ENCODE measurements at regions not wholly inside any gene's neighbourhood (a gene's known extent, or its start where the extent isn't known, plus 50 kb on each side); places are given as distances from the start of the nearest gene placed in this dataset.

DNA sequence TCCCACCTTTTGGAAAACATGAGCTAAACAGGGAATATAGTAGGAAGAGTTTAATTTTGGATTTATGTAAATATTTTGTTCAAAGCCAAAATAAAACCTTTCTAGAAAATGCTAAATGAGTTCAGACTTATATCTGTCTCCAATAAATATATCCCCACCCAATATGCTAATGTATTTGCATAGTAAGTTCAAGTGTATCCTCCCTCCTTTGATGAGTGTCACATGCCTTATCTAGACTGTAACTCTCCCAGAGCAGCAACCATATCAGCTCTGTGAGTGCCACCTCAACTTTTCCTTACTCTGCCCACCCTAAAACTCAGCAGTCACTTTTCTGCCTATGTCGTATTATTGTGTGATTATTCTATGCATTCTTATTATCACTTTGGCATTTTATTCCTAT, 516.1 kb upstream of the NR3C2 start:
- no peak overlapping the region for H3K9ac ChIP-seq (ENCODE audit: low read length)
- no peaks in the 10 kb centered on the region for H3K27me3 ChIP-seq (ENCODE audit: control insufficient read depth, insufficient read depth, low read length)
- no peak overlapping the region for H3K27ac ChIP-seq (ENCODE audit: low read depth, low read length)
- H3K4me1 ChIP-seq (ENCODE audit: control insufficient read depth, insufficient read depth, low read length), result no peaks in the 10 kb centered on the region
- H3K4me3 ChIP-seq (ENCODE audit: low read length), result no peak overlapping the region
- no peaks in the 10 kb centered on the region for H3K36me3 ChIP-seq (ENCODE audit: control insufficient read depth, insufficient read depth, low read length)

DNA sequence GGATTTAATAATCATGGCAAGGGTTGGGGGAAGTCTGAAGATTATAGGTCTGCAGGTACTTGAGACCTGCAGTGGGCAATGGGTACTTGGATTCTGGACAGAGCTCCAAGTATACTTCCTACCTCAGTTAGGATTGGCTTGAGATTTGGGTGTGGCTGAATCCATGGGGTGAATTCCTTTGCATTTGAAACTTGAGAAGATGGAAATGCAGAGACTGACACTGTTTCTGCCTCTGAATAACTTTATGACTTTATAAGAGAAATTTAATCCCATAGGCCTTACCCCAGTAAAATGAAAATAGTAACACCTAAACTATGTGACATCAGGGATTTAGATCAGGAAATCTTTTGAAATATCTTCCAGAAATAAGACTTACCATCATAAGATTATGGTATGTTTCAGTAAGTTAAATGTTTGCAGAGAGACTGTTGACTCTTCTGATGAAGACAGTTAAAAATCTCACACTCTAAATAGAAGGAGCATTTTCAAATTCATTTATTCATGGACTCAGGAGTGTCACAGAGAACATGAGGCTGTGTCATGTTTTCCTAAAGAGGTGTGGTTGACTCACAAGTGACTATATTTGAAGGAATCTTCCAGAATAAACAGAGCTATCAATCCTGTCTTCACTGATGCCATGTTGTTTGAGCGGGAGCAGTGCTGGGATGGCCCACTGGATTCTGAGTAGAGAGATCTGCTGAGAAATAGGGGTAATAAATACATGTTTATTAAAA, 513.5 kb upstream of the NR3C2 start:
- no peaks in the 10 kb centered on the region for H3K27me3 ChIP-seq (ENCODE audit: control insufficient read depth, insufficient read depth, low read length)
- no peak overlapping the region for H3K27ac ChIP-seq (ENCODE audit: low read depth, low read length)
- H3K4me3 ChIP-seq (ENCODE audit: low read length), result no peak overlapping the region
- no peak overlapping the region for H3K9ac ChIP-seq (ENCODE audit: low read length)
- H3K4me1 ChIP-seq (ENCODE audit: control insufficient read depth, insufficient read depth, low read length), result no peaks in the 10 kb centered on the region
- H3K36me3 ChIP-seq (ENCODE audit: control insufficient read depth, insufficient read depth, low read length), result no peaks in the 10 kb centered on the region

DNA sequence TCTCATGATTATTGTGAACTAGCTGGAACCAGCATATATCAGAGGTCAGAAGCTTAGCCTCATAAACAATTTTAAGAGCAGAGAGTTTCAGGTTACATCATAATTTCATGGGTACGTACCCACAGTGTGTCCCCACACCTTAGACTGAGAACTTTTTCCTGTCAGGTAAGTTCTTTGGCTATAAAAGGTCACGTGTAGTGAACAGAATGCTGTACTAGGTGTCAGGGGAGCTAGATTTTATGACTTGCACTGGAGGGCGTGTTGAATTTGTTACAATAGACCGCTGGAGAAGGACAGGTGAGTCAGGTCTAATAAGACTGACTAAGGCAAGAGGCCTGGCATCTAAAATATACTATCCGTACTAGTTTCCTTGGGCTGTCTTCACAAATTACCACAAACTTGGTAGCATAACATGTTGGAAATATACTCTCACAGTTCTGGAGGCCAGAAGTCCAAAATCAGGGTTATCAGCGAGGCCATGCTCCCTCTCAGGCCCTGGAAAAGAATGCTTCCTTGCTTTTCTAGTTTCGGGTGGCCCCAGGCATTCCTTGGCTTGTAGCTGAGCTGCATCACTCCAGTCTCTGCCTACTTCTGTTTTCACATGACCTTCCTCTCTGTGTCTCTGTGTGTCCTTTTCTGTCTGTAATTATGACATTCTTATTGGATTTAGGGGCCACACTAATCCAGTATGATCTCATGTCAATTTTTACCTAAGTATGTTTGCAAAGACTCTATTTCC, 512.0 kb upstream of the NR3C2 start:
- no peaks in the 10 kb centered on the region for H3K27me3 ChIP-seq (ENCODE audit: control insufficient read depth, insufficient read depth, low read length)
- no peak overlapping the region for H3K9ac ChIP-seq (ENCODE audit: low read length)
- H3K4me3 ChIP-seq (ENCODE audit: low read length), result no peak overlapping the region
- no peak overlapping the region for H3K27ac ChIP-seq (ENCODE audit: low read depth, low read length)
- no peaks in the 10 kb centered on the region for H3K36me3 ChIP-seq (ENCODE audit: control insufficient read depth, insufficient read depth, low read length)
- no peaks in the 10 kb centered on the region for H3K4me1 ChIP-seq (ENCODE audit: control insufficient read depth, insufficient read depth, low read length)

DNA sequence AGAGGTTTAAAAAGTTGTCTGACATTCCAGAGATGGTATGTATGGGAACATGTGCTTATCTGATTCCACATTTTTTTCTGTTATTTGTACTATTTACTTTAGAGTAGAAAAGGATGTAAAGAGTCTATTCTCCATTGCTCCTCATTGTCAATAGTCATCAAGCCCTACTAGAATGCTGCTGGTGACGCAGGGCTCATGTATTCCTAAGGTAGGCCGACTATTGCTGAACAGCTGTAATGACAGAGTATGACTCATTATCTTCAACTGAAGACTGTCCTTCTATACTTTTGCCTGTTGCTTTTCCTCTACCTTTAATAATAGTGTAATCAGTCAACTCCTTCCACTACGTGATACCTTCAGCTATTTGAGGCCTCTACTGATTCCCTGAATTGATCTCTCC, 509.1 kb upstream of the NR3C2 start:
- H3K4me1 ChIP-seq (ENCODE audit: control insufficient read depth, insufficient read depth, low read length), result no peaks in the 10 kb centered on the region
- no peaks in the 10 kb centered on the region for H3K36me3 ChIP-seq (ENCODE audit: control insufficient read depth, insufficient read depth, low read length)
- H3K9ac ChIP-seq (ENCODE audit: low read length), result no peak overlapping the region
- H3K4me3 ChIP-seq (ENCODE audit: low read length), result no peak overlapping the region
- no peaks in the 10 kb centered on the region for H3K27me3 ChIP-seq (ENCODE audit: control insufficient read depth, insufficient read depth, low read length)
- no peak overlapping the region for H3K27ac ChIP-seq (ENCODE audit: low read depth, low read length)

DNA sequence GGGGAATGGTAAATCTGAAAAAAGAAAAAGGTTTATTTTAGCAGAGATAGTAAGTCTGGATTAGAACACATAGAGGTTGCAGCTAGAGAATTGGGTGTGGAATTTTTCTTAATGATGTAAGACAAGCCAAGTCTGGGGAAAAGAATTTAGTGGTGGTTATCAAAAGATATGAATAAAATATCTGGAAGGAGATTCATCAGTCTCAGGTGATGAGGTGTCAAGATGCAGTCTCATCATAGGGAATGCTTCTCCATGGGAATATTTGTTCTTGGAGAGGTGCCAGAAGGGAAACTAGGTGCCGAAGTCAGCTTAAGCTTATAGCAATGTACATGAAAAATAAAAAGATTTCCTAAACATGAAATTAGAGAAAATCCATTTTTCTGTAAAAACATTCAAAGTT, 504.1 kb upstream of the NR3C2 start:
- Histone ChIP-seq H3K9ac (ENCODE audit: low read length) (no peak overlapping the region), H3K4me1 (ENCODE audit: control insufficient read depth, insufficient read depth, low read length) (no peaks in the 10 kb centered on the region), H3K27ac (ENCODE audit: low read depth, low read length) (no peak overlapping the region), H3K4me3 (ENCODE audit: low read length) (no peak overlapping the region), H3K36me3 (ENCODE audit: control insufficient read depth, insufficient read depth, low read length) (no peaks in the 10 kb centered on the region), H3K27me3 (ENCODE audit: control insufficient read depth, insufficient read depth, low read length) (no peaks in the 10 kb centered on the region)

DNA sequence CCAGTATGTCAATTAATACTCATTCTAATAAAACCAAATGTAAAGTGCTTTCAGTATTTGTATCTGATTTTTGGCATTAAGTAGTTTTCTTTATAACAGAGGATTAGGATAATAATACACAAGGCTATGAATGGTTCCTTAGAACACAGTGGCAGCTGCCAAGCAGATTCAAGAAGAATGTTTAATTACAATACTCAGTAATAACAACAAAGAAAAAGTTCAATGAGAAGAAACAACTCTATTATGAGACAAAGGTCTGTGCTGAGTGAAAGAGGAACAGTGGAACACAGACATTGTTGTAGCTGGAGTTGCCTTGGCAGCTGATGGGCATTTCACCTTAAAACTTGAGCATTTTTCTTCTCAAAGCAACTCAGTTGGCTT, 502.6 kb upstream of the NR3C2 start:
- no peaks in the 10 kb centered on the region for H3K36me3 ChIP-seq (ENCODE audit: control insufficient read depth, insufficient read depth, low read length)
- no peaks in the 10 kb centered on the region for H3K4me1 ChIP-seq (ENCODE audit: control insufficient read depth, insufficient read depth, low read length)
- no peaks in the 10 kb centered on the region for H3K27me3 ChIP-seq (ENCODE audit: control insufficient read depth, insufficient read depth, low read length)
- H3K9ac ChIP-seq (ENCODE audit: low read length), result no peak overlapping the region
- no peak overlapping the region for H3K27ac ChIP-seq (ENCODE audit: low read depth, low read length)
- no peak overlapping the region for H3K4me3 ChIP-seq (ENCODE audit: low read length)

DNA sequence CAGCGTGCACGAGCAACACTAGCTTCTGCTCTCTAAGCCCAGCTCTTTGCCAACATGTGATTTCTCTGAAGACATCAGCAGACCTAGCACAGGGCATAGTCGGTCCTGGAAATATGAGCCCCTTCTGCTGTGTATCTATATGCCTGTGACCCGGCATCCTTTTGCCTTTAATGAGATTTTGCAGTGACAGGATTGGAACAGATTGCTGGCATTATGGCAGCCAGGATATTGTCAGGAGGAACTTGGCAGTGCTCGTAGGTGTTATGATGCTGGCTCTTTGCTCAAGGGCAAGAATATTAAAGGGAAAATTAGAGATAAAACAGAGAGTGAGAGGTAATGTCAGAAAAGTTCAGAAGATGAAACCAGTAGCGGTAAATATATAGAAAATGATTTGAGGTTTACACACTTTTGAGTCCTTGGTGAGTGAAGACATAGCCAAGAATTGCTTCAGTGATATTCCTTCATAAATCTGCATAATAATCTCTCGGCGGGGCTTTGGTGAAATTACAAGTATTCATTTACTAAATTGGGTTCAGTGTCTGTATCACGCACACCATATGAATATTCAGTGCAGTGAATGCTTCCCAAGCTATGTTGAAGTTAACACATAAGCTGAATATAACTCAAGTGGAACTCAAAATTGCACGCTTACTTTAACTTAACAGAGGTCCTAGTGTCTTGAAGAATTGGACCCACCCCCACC, 502.1 kb upstream of the NR3C2 start:
- Histone ChIP-seq H3K4me3 (ENCODE audit: low read length) (no peak overlapping the region), H3K27ac (ENCODE audit: low read depth, low read length) (no peak overlapping the region), H3K9ac (ENCODE audit: low read length) (no peak overlapping the region), H3K36me3 (ENCODE audit: control insufficient read depth, insufficient read depth, low read length) (no peaks in the 10 kb centered on the region), H3K27me3 (ENCODE audit: control insufficient read depth, insufficient read depth, low read length) (no peaks in the 10 kb centered on the region), H3K4me1 (ENCODE audit: control insufficient read depth, insufficient read depth, low read length) (no peaks in the 10 kb centered on the region)

DNA sequence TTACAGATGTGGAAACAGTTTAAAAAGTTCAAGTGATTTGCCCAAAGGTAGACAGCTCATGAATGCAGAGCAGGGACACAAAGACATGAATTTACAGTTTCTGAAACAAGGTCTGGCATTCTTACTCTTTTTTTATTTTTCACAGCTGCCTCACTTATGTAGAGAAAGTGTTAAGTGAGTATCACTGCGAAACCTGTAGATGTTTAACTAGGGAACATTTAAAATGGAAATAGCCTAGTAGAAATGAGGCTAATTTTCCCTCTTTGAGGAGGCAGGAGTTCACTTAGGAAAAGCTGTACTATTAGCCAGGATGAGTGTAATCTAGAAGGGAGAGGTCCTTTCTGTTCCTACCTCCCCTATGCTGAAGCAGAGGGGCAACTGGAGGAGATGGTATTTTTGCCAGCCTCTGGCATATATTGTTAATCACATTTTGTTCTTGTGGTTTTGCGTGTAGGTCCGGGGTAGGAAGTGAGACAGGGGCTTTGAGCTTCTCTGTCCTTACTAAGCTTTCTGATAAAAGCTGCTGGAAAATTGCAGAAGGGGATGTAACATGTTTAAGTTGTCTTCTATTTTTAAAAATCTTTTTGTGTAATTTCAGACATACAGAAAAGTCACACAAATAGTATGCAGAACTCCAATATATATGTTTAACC, 492.8 kb upstream of the NR3C2 start:
- no peak overlapping the region for H3K27ac ChIP-seq (ENCODE audit: low read depth, low read length)
- H3K27me3 ChIP-seq (ENCODE audit: control insufficient read depth, insufficient read depth, low read length), result no peaks in the 10 kb centered on the region
- no peaks in the 10 kb centered on the region for H3K4me1 ChIP-seq (ENCODE audit: control insufficient read depth, insufficient read depth, low read length)
- no peak overlapping the region for H3K9ac ChIP-seq (ENCODE audit: low read length)
- H3K36me3 ChIP-seq (ENCODE audit: control insufficient read depth, insufficient read depth, low read length), result no peaks in the 10 kb centered on the region
- no peak overlapping the region for H3K4me3 ChIP-seq (ENCODE audit: low read length)

DNA sequence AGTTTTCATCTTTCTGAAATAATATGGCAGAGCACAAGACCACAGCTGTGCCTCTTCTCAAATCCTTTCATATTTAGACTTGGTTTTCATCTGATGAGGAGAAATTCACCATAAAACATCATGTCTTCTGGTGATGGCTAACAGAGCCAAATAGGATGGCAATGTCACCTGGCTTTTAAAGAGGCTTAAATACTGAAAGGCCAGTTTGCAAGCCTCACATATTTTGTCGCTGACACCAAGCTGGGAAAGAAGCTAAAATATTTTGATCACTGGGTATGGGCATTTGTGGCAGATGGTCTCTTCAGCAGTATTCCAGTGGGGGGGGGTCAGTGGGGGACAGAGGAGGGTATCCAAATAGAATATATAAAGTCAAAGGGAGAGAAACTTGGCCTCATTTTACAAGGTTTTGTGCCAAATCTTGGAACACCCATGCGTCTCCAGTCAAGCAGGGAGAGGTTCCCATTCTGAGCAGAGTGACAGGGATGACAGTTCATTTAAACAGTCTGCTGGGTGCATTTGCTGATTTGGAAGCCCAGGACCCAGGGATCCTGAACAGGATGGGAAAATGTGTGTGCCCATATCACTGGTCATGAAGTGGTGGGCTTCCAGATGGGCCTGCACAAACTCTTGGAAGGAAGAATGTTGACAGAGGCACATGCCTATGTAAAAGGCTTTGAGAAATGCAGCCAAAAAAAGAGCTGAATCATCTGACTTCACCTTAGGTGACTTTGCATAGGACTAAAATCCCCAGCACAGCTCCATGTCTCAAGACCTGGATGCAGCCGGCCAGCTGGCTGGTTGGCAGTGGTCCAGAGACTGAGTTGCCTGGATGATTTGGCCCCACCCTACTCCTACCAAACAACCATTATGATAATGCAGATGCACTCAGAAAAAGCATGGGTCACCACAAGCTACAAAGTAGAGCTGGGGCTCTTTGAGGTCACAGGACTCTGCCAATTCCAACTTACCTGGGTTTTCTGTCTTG, 484.4 kb upstream of the NR3C2 start:
- H3K4me3 ChIP-seq (ENCODE audit: low read length), result no peak overlapping the region
- H3K4me1 ChIP-seq (ENCODE audit: control insufficient read depth, insufficient read depth, low read length), result no peaks in the 10 kb centered on the region
- H3K9ac ChIP-seq (ENCODE audit: low read length), result no peak overlapping the region
- H3K27me3 ChIP-seq (ENCODE audit: control insufficient read depth, insufficient read depth, low read length), result no peaks in the 10 kb centered on the region
- H3K27ac ChIP-seq (ENCODE audit: low read depth, low read length), result no peak overlapping the region
- no peaks in the 10 kb centered on the region for H3K36me3 ChIP-seq (ENCODE audit: control insufficient read depth, insufficient read depth, low read length)

DNA sequence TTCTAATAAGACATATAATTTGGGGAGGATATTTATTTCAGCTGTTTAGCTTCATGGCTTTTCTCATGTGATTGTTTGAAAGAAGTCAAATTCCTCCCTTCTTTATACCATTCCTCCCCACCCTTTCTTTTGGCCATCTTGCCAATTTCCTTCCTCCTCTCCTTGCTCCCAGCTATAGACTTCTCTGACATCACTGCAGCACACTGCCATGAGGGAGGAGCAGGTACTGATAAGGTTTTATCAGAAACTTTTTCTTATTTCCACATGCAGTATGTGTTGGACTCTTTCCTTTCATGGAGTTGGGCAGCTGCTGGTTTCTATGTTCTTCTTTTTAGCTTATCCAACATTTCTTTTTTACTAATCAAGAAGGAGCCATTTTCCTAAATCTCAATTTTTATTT, 481.7 kb upstream of the NR3C2 start:
- no peaks in the 10 kb centered on the region for H3K4me1 ChIP-seq (ENCODE audit: control insufficient read depth, insufficient read depth, low read length)
- H3K27ac ChIP-seq (ENCODE audit: low read depth, low read length), result no peak overlapping the region
- H3K4me3 ChIP-seq (ENCODE audit: low read length), result no peak overlapping the region
- H3K27me3 ChIP-seq (ENCODE audit: control insufficient read depth, insufficient read depth, low read length), result no peaks in the 10 kb centered on the region
- no peak overlapping the region for H3K9ac ChIP-seq (ENCODE audit: low read length)
- no peaks in the 10 kb centered on the region for H3K36me3 ChIP-seq (ENCODE audit: control insufficient read depth, insufficient read depth, low read length)

DNA sequence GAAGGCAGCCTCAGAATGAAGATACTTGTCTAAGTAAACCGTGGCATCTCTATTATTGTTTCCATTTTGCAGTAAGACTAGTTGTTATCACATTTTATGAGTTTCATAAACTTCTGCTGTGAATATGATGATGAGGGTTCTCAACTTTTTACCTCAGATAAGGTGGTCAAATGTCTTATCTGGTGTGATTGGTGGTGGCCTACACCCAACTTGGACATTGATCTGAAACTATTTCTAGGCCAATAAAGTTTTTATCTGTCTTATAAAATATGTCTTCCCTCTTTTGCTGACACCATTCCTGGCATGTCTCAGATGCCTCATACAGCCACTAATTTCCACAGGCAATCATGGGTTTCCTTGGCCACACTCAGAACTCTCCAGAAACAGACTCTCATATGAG, 480.3 kb upstream of the NR3C2 start:
- Histone ChIP-seq H3K27ac (ENCODE audit: low read depth, low read length) (no peak overlapping the region), H3K4me3 (ENCODE audit: low read length) (no peak overlapping the region), H3K36me3 (ENCODE audit: control insufficient read depth, insufficient read depth, low read length) (no peaks in the 10 kb centered on the region), H3K4me1 (ENCODE audit: control insufficient read depth, insufficient read depth, low read length) (no peaks in the 10 kb centered on the region), H3K27me3 (ENCODE audit: control insufficient read depth, insufficient read depth, low read length) (no peaks in the 10 kb centered on the region), H3K9ac (ENCODE audit: low read length) (no peak overlapping the region)
